ENCODE measurements at regions not wholly inside any gene's neighbourhood (a gene's known extent, or its start where the extent isn't known, plus 50 kb on each side); places are given as distances from the start of the nearest gene placed in this dataset.

DNA sequence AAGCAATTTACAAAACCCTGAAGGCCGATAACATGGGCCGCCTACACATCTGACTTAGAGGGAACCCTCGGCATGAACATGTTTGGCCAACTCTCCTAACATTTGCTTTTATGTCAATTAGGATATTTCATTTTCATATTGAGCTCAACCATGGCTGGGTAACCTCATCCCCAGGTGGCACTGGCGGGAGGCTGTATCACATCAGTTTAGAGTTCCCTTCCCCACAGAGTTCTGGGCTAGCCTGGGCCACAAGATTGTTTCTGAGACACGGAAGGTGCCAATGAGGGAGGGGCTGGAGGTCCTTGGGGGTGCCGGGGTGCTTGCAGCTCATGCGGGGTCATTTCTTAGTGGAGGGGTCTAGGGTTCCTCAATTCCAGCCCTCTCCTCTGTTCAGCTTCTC, 386.5 kb upstream of the MKI67 start:
- in situ Hi-C loops (cut with MboI) = no loop called here
- WGBS (ENCODE audit: insufficient coverage, low coverage, missing lambda C conversion rate) = 40% methylated on average over 4 of the region's 7 CpGs
- Histone ChIP-seq H3K27ac (ENCODE audit: extremely low read depth, low read depth, low read length) (no peak overlapping the region), H2AFZ (ENCODE audit: low read depth, low read length) (no peak overlapping the region), H3K79me2 (ENCODE audit: control insufficient read depth, insufficient read depth, low read length) (no peaks in the 10 kb centered on the region), H3K9me3 (replicated peaks; ENCODE audit: control insufficient read depth, insufficient read depth, low read depth, low read length) (no peaks in the 10 kb centered on the region), H3K4me2 (ENCODE audit: insufficient read depth, low read length) (no peak overlapping the region), H3K9ac (ENCODE audit: insufficient read depth in 1 of 2, low read depth in 2 of 2, low read length in 2 of 2) (no peak overlapping the region), H3K36me3 (ENCODE audit: control insufficient read depth, insufficient read depth, low read length) (no peaks in the 10 kb centered on the region), H3K9me1 (ENCODE audit: control insufficient read depth, insufficient read depth, low read length) (no peaks in the 10 kb centered on the region), H3K4me1 (replicated peaks in 1 of 2; ENCODE audit: control insufficient read depth in 2 of 2, insufficient read depth in 2 of 2, low read length in 2 of 2) (no peaks in the 10 kb centered on the region; a peak in 1 of 5 replicates), H3K27me3 (ENCODE audit: control insufficient read depth in 2 of 2, insufficient read depth in 2 of 2, low read length in 2 of 2) (no peaks in the 10 kb centered on the region), H3K4me3 (no peak overlapping the region), H4K20me1 (replicated peaks; ENCODE audit: control insufficient read depth, insufficient read depth, low read length) (no peaks in the 10 kb centered on the region)
- FAIRE-seq (no peak), DNase-seq (ENCODE audit: extremely low read depth in 1 of 4, low spot score in 3 of 4) (no peak), ATAC-seq (no peak)
- BruUV-seq (replicated peaks) = no TSS peak
- intact Hi-C loops (cut with micrococcal nuclease) = loop anchor here (10.0 kb wide), 1 partner anchor 1862 kb away; no protein-coding TSS in a partner anchor
- ChIA-PET CTCF (ENCODE audit: low intra/inter-chr PET ratio) (no interaction called here), POLR2A (interaction anchor here (0.8 to 2.0 kb wide), 2 partner anchors 18 to 23 kb away, joined by 4 read pairs; no protein-coding TSS in a partner anchor)
- TF ChIP-seq SMARCA4 (IDR thresholded peaks at IDR 0.05) = no peak
- no peak for TF ChIP-seq SETDB1 (IDR thresholded peaks at IDR 0.05; ENCODE audit: low read length)
- TF ChIP-seq HDAC3 (IDR thresholded peaks at IDR 0.05; ENCODE audit: borderline replicate concordance, partially characterized antibody) = no peak
- TF ChIP-seq POLR2G (IDR thresholded peaks at IDR 0.05; ENCODE audit: low read depth, low read length) = no peak
- no peak for TF ChIP-seq RBM22 (IDR thresholded peaks at IDR 0.05; ENCODE audit: low read depth, low read length, poor library complexity, severe bottlenecking)
- no peak for TF ChIP-seq ERF (CRISPR knock-in tag; IDR thresholded peaks at IDR 0.05)
- TF ChIP-seq MEF2D (tag; conservative IDR thresholded peaks at IDR 0.05; ENCODE audit: low read depth) = no peak
- no peak for TF ChIP-seq SP2 (IDR thresholded peaks at IDR 0.05; ENCODE audit: extremely low read depth, low read depth, low read length, poor library complexity, severe bottlenecking)
- TF ChIP-seq, protein P1, sequence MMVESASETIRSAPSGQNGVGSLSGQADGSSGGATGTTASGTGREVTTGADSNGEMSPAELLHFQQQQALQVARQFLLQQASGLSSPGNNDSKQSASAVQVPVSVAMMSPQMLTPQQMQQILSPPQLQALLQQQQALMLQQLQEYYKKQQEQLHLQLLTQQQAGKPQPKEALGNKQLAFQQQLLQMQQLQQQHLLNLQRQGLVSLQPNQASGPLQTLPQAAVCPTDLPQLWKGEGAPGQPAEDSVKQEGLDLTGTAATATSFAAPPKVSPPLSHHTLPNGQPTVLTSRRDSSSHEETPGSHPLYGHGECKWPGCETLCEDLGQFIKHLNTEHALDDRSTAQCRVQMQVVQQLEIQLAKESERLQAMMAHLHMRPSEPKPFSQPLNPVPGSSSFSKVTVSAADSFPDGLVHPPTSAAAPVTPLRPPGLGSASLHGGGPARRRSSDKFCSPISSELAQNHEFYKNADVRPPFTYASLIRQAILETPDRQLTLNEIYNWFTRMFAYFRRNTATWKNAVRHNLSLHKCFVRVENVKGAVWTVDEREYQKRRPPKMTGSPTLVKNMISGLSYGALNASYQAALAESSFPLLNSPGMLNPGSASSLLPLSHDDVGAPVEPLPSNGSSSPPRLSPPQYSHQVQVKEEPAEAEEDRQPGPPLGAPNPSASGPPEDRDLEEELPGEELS (CRISPR knock-in tag; IDR thresholded peaks at IDR 0.05; ENCODE audit: borderline replicate concordance) = no peak
- no peak for TF ChIP-seq STAT5B (CRISPR knock-in tag; IDR thresholded peaks at IDR 0.05)
- no peak for TF ChIP-seq ILK (tag; IDR thresholded peaks at IDR 0.05; ENCODE audit: borderline replicate concordance, low read depth)
- TF ChIP-seq BMI1 (IDR thresholded peaks at IDR 0.05; ENCODE audit: low read length) = no peak
- no peak for TF ChIP-seq MTA3 (IDR thresholded peaks at IDR 0.05; ENCODE audit: borderline replicate concordance)
- no peak for TF ChIP-seq ZNF785 (CRISPR knock-in tag; IDR thresholded peaks at IDR 0.05)
- no peak for TF ChIP-seq EGR1 (conservative IDR thresholded peaks at IDR 0.05)
- no peak for TF ChIP-seq MCM3 (IDR thresholded peaks at IDR 0.05)
- TF ChIP-seq CHD2 (IDR thresholded peaks at IDR 0.05; ENCODE audit: low read depth, low read length) = no peak
- TF ChIP-seq WHSC1 (IDR thresholded peaks at IDR 0.05; ENCODE audit: low read length) = no peak

Measured in K562 (cell line).